Neural cell (in vitro differentiated cells): ENCODE measurements at regions not wholly inside any gene's neighbourhood (a gene's known extent, or its start where the extent isn't known, plus 50 kb on each side); places are given as distances from the start of the nearest gene placed in this dataset.

Experiments used
- CTCF ChIP-seq: fragments of 450-650 bp; IDR thresholded peaks from 2 replicates; pipeline ENCODE4 v1.5.1; 2014; ENCODE audit warnings: antibody characterized with exemption, mild to moderate bottlenecking, moderate library complexity; ENCODE audit not compliant: poor library complexity, severe bottlenecking
- POLR2AphosphoS5 ChIP-seq: IDR thresholded peaks from 2 replicates; pipeline ENCODE4 v1.6.1; 2012

GRCh38 chr13:79650688-79651087 lies 169.7 kb downstream of the NDFIP2 start:
- TF ChIP-seq POLR2AphosphoS5 (peak; percentile 31), CTCF (no peak)
